NCI-H510A (cell line): ENCODE measurements at regions not wholly inside any gene's neighbourhood (a gene's known extent, or its start where the extent isn't known, plus 50 kb on each side); places are given as distances from the start of the nearest gene placed in this dataset.
"Not testable (repeated sequence)": the region's sequence is repeated elsewhere in the genome, so short reads cannot be mapped to it uniquely, and the experiment has no call there.

Experiments
- DNase-seq: peaks from one replicate; lab custom pipeline; 2025; lab: John Stamatoyannopoulos, UW

DNA sequence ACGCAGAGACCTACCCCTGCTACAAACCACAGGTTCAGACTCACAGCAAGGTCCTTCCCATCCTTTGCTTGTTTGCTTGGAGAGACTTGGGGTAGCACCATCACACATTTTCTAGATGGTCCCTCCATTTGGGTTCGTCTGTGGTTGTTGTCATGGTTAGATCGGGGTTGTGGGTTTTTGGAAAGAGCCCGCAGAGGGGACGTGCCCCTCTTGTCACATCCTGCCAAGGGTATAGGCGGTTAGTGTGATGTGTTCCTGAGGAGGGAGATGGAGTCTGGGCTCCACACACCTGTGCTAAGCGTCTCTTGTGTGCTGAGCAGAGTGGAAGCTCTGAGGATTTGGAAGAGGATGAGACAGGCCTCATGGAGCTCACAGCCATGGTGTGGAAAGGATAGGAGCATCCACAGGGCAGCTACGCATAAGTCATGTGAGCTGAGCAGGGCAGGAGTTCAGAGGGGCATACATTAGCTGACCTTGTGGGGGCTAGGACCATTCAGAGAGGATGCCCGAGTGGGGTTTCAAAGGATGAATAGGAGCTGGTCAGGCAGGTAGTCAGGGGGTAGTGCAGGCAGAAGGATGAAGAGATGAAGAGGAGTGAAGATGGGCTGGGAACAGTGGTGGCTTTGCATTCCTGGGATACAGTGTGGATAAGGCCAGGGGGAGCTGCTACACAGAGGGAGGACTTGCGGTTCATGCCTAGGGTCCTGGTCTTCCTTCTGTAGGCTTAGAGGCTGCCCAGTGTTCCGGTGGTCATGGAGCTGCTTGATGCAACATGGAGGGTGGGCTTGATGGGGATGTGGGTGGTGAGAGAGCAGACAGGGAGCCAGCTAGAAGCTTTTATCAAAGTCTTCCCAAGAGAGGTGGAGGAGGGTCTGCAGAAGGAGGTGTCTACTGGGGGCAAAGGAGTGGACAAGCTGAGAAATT lies 62.9 kb downstream of the ACKR3 start:
- DNase-seq = no peak

DNA sequence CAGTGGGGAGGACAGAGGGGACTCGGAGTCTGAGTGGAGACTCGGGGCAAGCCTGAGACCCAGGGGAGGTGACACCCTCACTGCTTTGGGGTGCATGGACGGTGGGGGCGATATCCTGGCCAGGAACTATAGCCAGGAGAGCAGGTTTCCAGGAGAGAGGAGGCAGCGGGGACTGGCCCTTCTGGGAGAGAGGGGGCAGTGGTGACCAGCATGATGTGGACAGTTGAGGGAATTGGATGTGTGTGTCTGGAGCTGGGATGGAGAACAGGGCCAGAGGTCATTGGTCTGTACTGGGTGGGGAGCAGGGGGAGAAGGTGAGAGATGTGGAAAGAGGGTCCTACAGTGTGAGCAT lies 63.6 kb downstream of the ACKR3 start:
- no peak for DNase-seq

DNA sequence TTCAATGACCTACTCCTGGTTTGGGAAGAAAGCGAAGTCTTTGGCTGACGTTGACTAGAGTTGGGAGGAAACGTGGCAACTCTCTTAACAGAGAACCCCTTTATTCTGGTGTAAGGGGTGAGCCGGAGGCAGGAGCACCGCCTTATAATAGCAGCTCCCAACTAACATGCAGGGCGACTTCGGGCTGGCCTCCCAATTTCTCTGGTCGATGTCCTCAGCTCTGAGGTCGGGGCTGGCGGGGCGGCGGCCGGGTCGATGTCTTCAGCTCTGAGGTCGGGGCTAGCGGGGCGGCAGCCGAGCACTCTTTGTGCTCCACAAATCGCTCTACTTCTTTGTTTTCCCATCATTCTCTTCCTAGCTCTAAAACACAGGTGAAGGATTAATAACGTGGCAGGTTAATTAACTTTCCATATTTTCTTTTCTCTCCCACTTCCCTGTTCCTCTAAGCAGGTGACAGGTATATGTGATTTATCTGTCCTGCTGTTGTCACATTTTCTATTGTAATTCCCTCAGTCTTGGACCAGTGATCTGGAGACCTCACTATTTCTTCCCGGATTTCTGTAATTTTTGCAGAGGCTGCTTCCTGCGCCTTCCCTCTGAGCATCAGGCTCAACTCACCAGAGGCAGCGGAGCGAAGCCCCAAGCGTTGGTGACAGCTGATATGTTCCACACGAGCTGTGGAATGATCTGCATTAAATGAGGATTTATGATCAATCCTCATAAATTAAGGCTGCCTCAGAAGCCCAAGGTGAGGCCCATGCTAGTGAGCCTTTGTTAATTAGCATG lies 64.3 kb downstream of the ACKR3 start:
- no peak for DNase-seq

DNA sequence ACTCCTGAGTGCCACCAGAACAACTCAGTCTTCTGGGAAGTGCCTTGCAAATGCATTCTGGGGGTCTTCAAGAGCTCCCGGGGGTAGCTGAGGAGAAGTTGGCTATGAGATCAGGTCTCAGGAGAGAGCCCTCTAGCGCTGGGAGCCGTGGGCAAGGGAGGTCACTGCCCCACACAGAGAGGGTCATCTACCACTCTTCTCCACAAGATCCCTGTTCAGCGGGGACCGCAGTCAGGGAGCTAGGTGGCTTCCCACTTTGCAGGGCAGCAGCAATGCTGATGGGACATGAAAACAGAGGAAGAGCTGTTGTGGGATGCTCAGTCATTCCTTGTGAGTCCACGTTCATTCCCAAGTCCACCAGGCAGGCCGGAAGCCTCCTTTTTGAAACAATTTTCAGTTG lies 66.6 kb downstream of the ACKR3 start:
- DNase-seq = no peak

DNA sequence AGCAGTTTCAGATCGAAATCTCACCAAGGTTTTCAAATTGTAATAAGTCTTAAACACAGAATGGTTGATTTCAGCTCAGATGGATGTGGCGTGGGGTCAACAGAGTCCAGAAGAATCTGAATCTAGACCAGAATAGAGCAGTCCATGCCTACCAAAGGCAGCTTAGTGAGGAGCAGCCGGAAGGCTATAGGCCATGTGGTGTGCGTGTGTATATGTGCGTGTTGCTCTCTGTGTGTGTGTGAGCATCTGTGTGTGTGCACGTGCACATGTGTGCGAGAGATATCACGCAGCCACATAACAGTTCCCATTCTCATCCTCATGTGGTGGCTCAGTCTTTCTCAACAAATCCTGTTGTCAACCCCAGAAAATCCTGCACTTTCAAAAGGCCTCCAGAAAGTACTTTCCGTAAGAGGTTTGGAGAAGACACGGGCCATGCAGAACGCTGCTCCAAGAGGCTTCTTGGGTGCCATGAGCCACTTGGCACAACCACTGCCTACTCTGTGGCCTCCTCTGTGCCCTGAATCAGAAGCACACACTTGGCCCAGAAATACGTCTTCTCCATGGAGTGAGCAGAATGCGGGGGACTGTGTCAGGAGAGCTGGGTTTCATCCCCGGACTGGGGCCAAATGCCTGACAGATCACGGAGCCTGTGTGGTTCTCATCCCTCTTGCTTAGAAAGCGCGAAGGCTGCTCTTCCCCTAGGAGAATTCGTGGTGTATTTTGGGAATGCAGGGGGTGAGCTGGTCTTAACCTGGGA lies 67.3 kb downstream of the ACKR3 start:
- no peak for DNase-seq

DNA sequence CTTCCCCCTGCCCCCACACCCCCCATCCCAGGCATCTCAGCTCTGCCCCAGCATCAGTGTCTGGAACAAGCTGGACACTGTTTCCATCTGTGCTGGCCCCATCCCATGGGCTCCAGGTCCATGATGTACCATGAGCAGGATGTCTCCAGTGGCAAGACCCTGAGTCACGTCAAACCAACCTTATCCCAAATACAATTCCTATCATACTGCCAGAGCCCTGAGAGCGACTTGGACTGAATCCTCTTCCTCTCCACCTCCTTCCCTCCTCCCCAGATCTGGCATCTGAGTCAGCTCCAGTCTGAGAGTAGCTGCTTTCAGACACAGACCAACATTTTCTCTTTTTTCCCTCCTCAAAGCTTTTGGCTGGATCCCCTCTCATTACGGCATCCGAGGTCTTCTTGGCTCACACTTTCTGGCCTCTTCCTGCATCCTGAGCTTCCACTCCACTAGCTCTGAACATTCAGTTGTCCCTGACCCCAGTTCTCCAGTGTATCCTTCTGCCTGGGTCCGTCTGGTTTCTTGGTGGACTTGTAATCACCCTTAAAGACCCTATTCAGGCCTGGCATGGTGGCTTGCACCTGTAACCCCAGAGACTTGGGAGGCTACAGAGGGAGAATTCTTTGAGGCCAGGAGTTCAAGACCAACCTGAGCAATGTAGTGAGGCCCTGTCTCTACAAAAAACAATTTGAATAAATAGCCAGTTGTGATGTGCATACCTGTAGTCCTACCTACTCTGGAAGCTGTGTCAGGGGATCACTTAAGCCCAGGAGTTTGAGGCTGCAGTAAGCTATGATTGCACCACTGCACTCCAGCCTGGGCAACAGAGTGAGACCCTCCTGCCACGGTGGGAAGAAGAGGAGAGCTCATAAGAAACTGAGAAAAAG lies 68.3 kb downstream of the ACKR3 start:
- no peak for DNase-seq

DNA sequence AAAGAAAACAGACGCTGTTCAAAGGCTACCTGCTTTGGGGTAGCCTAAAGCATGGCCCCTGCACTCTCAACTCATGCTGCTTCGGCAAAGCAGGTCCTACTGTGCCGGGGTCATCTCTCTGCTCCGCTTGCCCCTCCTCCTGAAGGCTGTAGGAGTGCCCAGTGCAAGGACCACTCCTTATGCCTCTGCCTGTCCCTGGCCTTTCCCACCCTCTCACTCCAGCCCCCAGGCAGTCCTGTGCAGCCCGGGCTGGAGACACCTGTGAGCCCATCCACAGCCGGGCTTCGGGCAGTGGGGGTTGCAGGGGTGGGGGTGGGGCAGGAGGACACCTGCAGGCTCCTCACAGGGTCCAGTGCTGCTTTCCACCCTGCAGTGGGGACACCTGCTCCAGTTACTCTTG lies 69.1 kb downstream of the ACKR3 start:
- no peak for DNase-seq

DNA sequence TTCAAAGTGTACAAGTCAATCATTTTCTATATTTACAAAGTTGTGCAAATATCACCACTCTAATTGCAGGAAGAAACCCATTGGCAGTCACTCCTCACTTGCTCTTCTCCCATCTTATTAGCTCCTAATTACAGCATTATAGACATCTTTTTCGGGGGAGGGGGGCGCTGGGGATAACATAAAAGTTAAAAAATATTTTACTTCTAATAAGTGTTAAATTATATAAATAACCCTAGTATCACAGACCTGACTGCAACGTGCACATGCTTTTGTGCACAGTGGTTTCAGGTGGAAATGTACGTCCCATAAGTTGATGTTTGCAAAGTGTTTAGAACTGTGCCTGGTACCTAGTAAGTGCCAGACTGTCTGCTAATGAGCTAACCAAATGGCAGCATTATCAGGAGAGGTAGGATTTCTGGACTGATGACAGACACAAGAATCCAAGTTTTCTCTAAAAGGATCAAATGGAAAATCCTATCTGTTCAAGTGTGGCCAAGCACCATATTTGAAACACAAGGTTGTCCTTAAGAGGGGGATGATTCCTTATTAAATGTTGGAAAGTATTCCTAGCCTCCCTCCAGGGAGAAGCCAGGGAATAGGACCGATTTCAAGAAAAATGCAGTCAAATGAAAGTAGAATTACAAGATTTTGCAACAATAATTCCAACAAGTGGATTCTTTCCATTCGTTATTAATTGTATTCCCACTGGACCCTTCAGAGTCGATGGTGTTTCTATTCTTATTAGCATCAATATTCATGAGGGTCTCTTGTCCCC lies 70.0 kb downstream of the ACKR3 start:
- DNase-seq = no peak

DNA sequence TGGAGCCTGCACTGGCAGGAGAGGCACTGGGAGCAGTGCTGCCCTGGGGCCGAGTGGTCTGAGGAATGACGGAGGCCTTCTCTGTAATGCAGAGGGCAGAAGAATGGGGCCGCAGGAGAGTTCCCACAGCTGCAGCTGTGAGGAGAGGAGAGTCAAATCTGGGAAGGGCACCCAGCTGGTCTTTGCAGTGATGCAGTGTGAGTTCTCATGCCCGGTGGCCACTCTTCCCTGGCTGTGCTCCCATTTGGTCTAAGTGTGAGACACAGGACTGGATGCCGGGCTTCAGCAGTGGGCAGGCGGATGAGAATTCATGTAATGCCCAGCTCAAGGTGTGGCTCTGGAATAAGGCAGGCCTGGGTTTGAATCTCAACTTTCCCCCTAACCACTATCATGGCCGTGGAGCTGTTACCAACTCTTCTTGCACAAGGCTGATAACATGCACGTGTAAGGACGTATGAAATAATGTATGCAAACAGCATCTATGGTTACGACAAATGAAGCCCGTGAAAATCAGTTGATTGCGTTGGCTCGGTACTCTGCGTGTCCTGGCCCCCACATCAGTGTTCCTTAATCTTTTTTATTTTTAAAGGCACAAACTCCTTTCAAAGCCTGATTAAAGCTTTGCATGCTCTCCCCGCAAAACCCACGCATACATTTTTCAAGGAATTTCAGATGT lies 71.6 kb downstream of the ACKR3 start:
- no peak for DNase-seq

DNA sequence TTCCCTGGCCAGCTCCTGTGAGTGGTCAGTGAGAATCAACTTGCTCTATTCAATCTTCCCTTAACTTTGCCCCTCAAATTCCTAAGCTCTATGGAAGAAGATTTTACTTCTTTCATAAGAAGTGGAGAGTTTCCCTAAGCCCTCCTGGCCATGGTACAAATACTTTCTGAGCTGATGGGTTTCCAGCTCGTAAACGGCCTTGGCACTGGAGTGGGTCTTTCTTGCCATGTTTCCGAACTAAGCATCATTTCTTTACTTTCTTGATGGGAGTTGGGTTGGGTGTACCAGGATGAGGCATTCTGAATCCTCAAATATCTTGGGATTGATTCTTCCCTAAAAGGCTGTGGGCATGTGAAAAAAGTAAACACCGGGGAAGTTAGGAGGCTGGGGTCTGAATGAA lies 72.5 kb downstream of the ACKR3 start:
- DNase-seq = no peak

DNA sequence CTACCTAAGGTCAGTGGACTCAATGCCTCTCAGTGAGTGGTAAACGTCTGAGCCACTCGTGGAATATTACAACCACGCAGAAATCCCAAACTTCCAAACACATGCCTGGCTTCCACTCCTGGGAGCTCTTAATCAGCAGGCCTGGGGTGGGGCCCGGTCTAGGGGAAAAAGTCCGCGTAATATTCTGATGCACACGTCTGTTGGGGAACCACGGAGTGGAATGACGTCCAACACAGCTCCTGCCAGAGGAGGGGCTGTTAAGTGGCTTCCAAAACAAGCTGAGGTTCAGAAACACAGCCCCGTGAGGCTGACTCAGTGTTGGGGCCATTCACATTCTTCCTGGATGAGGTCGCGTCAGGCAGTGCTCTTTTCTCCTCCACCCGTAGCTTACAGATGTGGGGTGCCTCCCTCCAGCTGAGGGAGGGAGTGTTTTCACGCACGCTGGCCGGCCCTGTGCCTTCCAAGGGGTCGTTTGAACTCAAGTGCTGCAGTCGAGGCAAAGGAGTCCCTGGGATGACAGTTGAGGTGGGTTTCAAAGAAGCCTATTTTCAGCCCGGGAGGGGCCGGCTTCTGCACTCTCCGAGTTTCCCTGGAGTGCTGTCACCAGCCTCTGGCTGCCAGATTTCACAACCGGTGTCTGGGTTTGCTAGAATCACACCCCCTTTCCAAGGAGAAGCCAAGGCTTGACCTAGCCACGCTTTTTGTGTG lies 73.1 kb downstream of the ACKR3 start:
- no peak for DNase-seq

DNA sequence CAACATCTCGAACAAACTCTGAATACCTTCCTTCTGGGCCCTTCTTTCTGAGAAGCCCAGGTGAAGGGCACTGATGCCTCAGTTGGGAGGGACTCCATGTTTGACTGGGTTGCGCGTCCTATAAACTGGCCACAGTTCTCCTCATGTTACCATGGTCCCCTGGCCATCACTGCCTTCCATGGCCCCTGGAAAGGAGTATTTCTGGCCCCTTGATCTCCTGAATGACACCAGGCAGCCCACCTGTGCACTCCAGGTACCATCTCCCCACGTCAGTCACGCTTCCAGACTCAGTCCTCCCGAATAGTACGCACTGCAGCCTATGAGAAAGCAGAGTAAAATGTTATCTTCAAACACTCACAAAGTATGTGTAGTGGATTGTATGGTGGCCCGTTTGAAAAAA lies 73.9 kb downstream of the ACKR3 start:
- DNase-seq = no peak

DNA sequence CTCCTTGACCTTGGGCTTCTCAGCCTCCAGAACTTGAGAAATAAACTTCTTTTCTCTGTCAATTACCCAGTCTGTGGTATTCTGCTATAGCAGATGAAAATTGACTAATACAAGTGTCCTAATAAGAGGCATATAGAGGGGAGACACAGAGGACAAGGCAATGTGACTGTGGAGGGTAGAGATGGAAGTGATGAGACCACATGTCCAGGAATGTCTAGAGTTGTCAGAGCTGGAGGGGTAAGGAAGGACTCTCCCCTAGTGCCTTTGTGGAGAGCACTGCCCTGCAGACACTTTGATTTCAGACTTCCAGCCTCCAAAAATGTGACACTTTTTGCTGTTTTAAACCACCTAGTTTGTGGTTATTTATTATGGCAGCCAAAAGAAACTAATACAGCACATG lies 74.4 kb downstream of the ACKR3 start:
- DNase-seq = no peak

DNA sequence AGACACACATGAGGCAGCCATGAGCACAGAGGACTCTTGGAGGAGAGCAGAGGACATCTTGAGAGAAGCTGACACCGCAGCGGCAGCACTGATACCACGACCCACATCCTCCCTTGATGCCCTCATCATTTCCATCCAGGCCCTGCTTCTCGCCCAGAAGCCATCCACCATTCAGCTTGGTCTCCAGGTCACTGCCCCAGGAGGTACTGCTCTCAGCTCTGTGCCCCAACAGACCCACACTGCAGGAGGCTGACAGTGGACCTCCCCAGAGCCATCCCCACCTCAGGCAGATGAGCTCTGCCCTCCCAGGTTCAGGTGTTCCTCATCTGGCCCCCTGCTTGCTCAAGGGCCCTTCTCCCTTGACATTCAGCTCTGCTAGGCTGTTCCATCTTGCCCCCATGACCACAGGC lies 74.9 kb downstream of the ACKR3 start:
- DNase-seq = no peak

DNA sequence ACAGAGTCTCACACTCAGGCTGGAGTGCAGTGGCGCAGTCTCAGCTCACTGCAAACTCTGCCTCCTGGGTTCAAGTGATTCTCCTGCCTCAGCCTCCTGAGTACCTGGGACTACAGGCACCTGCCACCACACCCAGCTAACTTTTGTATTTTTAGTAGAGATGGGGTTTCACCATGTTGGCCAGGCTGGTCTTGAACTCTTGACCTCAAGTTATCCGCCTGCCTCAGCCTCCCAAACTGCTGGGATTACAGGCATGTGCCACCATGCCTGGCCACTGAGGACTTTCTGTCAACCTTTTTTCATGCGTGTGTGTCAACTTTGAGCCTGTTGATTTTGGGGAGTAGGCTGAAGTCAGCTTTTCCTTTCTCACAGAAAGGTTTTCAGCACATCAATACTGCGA lies 75.5 kb downstream of the ACKR3 start:
- DNase-seq = not testable (repeated sequence)

DNA sequence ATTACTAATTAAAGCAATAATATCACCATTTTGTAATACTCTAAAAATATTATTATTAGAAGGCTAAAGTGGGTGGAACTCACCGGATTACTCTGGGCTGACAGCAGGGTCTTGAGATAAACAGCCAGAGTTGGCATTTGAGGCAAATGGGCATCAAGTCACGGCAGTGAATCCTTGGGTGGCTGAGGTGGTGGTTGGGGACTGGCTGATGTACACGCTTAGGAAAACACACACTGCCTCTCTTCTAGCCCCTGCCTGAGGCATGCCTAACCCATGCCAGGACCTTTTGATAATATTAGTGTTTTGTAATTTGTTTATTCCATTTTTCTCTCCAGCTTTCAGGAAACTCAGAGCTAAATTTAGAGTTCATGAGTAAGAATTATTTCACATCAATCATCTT lies 76.8 kb downstream of the ACKR3 start:
- DNase-seq = no peak

DNA sequence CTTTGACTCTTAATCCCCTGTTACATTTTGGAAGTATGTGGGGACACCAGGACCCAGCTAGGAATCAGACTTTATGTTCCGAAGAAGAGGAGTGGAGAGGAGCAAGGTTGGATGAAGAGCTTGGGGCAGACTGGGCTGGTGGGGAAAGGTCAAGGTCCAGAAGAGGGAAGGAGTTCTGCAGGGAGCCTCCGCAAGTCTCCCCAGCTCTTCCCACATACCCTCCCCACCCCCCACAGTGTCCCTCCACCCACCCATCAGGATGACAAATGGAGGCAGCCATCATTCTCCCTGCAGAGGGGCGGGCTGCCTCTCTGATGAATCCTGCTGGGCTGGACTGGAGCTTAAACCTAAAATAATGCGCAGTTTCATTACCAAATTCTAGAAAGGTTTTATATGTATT lies 77.2 kb downstream of the ACKR3 start:
- no peak for DNase-seq

DNA sequence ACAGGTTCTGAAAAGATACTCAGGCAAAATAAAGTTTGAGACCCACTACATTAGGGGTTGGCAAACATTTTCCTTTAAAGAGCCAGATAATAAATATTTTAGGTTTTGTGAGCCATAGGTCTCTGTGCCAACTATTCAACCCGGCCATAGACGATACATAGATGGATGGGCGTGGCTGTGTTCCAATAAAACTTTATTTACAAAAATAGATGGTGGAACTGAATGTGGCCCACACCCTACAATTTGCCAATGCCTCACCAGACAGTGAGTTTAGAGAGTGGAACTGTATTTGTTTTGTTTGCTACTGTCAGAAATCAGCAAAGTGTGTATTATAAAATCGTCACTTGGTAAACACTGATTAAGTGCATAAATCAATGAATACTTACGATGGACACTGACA lies 78.0 kb downstream of the ACKR3 start:
- no peak for DNase-seq

DNA sequence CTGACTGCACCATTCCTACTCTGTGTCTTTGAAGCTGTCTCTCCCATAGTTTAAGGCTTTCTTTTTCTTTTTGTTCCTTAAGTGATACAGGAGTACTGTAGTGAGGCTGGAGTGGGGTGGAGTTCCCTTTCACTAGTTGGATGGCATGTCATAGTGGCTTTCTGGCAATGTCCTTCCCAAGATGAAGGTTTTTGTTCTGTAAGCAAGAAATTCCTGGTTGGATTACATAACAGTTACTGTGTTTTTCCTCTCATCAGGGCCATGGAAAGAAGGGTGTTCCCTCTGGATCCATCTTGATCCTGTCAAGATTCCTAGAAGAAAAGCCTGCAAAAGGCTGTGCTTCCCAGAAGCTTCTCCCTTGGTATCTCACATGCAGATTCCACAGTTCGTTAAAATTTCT lies 84.2 kb downstream of the ACKR3 start:
- DNase-seq = no peak

DNA sequence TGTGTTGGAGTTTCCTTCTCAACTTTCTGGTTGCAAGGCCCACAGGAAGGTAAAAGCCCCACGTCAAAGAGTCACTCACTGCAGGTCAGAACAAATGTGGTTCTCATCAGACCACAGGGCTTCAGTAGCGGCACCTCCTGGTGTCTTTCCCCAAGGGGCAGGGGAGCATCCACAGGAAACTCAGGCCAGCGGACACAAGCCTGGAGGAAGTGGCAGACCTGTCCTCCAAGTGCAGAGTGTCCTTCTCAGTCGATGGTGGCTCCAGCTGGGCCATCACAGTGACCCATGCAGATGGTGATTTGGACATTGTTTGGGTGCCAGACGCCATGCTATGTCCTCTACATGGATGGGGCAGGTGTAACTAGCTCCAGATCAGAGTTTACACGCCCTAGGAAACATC lies 84.9 kb downstream of the ACKR3 start:
- no peak for DNase-seq
